Chondrocyte (in vitro differentiated cells): ENCODE measurements at regions not wholly inside any gene's neighbourhood (a gene's known extent, or its start where the extent isn't known, plus 50 kb on each side); places are given as distances from the start of the nearest gene placed in this dataset.

Source experiments
- DNase-seq: peaks from one replicate; pipeline ENCODE4 v3.0.0; 2021; ENCODE audit warnings: mixed read lengths, low spot score
- H3K27ac Mint-ChIP-seq: one replicate; pipeline ENCODE4 v1.8.0; 2021; ENCODE audit warnings: mild to moderate bottlenecking, moderate library complexity, mixed read lengths; ENCODE audit not compliant: unreplicated experiment
- H3K27me3 Mint-ChIP-seq: 2 replicates; pipeline ENCODE4 v1.8.0; 2021; ENCODE audit warnings: low read depth, mixed read lengths
- H3K36me3 Mint-ChIP-seq: 2 replicates; pipeline ENCODE4 v1.8.0; 2021; ENCODE audit warnings: low read depth, mixed read lengths
- H3K4me1 Mint-ChIP-seq: 2 replicates; pipeline ENCODE4 v1.8.0; 2021; ENCODE audit warnings: low read depth, mild to moderate bottlenecking, mixed read lengths
- H3K4me3 Mint-ChIP-seq: one replicate; pipeline ENCODE4 v1.8.0; 2021; ENCODE audit warnings: mild to moderate bottlenecking, moderate library complexity, mixed read lengths; ENCODE audit not compliant: unreplicated experiment
- H3K9me3 Mint-ChIP-seq: 2 replicates; pipeline ENCODE4 v1.8.0; 2021; ENCODE audit warnings: low read depth, mixed read lengths
- CTCF ChIP-seq: fragments of 200-600 bp; sonication (generic); IDR thresholded peaks from 2 replicates; pipeline ENCODE4 v1.5.0; 2021; ENCODE audit warnings: antibody characterized with exemption, mild to moderate bottlenecking, moderate library complexity

- Mint-ChIP-seq H3K36me3 (peaks cover 10% of the 10 kb centered on the region), H3K4me3 (no peak overlapping the region)
Observed at GRCh38 chr15:96261575-96262034, 68.9 kb upstream of the NR2F2 start.

GRCh38 chr15:96262097-96262496 is 68.4 kb upstream of the NR2F2 start:
- H3K9me3 Mint-ChIP-seq: no peaks in the 10 kb centered on the region
- TF ChIP-seq CTCF: no peak
- H3K27me3 Mint-ChIP-seq: no peaks in the 10 kb centered on the region
- no peak overlapping the region for H3K27ac Mint-ChIP-seq
- peaks cover 19% of the 10 kb centered on the region for H3K4me1 Mint-ChIP-seq
- H3K4me3 Mint-ChIP-seq: no peak overlapping the region
- DNase-seq: no peak
- peaks cover 11% of the 10 kb centered on the region for H3K36me3 Mint-ChIP-seq

More at GRCh38 chr15:96261575-96262034, 68.9 kb upstream of the NR2F2 start:
- Mint-ChIP-seq H3K9me3 (no peaks in the 10 kb centered on the region), H3K27ac (peak overlapping the region; percentile 36), H3K27me3 (no peaks in the 10 kb centered on the region), H3K4me1 (peaks cover 19% of the 10 kb centered on the region)
- no peak for DNase-seq
- TF ChIP-seq CTCF: no peak

GRCh38 chr15:96262549-96263489 is 67.7 kb upstream of the NR2F2 start:
- H3K27me3 Mint-ChIP-seq: no peaks in the 10 kb centered on the region
- no peak overlapping the region for H3K27ac Mint-ChIP-seq
- peaks cover 19% of the 10 kb centered on the region for H3K4me1 Mint-ChIP-seq
- no peak overlapping the region for H3K4me3 Mint-ChIP-seq
- no peaks in the 10 kb centered on the region for H3K9me3 Mint-ChIP-seq
- H3K36me3 Mint-ChIP-seq: peaks cover 14% of the 10 kb centered on the region
- TF ChIP-seq CTCF: no peak
- DNase-seq: no peak

GRCh38 chr15:96264351-96264798 is 66.1 kb upstream of the NR2F2 start:
- Mint-ChIP-seq H3K4me3 (no peak overlapping the region), H3K27ac (no peak overlapping the region)
- no peak for DNase-seq

More at GRCh38 chr15:96264351-96264798, 66.1 kb upstream of the NR2F2 start:
- no peaks in the 10 kb centered on the region for H3K27me3 Mint-ChIP-seq
- peaks cover 23% of the 10 kb centered on the region for H3K4me1 Mint-ChIP-seq
- no peak for TF ChIP-seq CTCF
- peaks cover 20% of the 10 kb centered on the region for H3K36me3 Mint-ChIP-seq
- no peaks in the 10 kb centered on the region for H3K9me3 Mint-ChIP-seq
